Activated CD4-positive, alpha-beta memory T cell treated with anti-CD3 and anti-CD28 coated beads for 36 hours (primary cell): ENCODE measurements at regions not wholly inside any gene's neighbourhood (a gene's known extent, or its start where the extent isn't known, plus 50 kb on each side); places are given as distances from the start of the nearest gene placed in this dataset.

ENCODE experiments used
- CTCF ChIA-PET: fragments of 350-600 bp; sonication (Branson Sonifier 250); formaldehyde crosslinking; loops from one replicate; lab custom pipeline; 2021; ENCODE audit warnings: antibody characterized with exemption, inconsistent platforms; lab: Charles Lee
- POLR2A ChIA-PET: fragments of 350-600 bp; sonication (Branson Sonifier 250); formaldehyde crosslinking; loops from one replicate; lab custom pipeline; 2021; ENCODE audit warnings: antibody characterized with exemption; lab: Charles Lee
- DNase-seq: peaks from one replicate; pipeline ENCODE4 v3.0.0-alpha.2; 2020
- H3K27ac Mint-ChIP-seq: one replicate; pipeline ENCODE4 v1.8.0; 2021; ENCODE audit warnings: mixed read lengths
- H3K27me3 Mint-ChIP-seq: one replicate; pipeline ENCODE4 v1.8.0; 2021; ENCODE audit warnings: mixed read lengths
- H3K36me3 Mint-ChIP-seq: one replicate; pipeline ENCODE4 v1.8.0; 2021; ENCODE audit warnings: mixed read lengths
- H3K4me1 Mint-ChIP-seq: one replicate; pipeline ENCODE4 v1.8.0; 2021; ENCODE audit warnings: low read depth, mixed read lengths
- H3K4me3 Mint-ChIP-seq: one replicate; pipeline ENCODE4 v1.8.0; 2021; ENCODE audit warnings: mild to moderate bottlenecking, mixed read lengths
- H3K9me3 Mint-ChIP-seq: one replicate; pipeline ENCODE4 v1.8.0; 2021; ENCODE audit warnings: mixed read lengths
- intact Hi-C: fragments of 100-400 bp; cut with micrococcal nuclease; formaldehyde crosslinking; loops from one replicate; pipeline ENCODE4 v1.15.1; 2023

GRCh38 chr1:229092377-229093237, 178.3 kb upstream of the RAB4A start:
- H3K4me3 Mint-ChIP-seq, result no peak overlapping the region
- DNase-seq, result no peak
- no peaks in the 10 kb centered on the region for H3K36me3 Mint-ChIP-seq
- H3K4me1 Mint-ChIP-seq, result peaks cover 5% of the 10 kb centered on the region
- no peak overlapping the region for H3K27ac Mint-ChIP-seq
- peaks cover 5% of the 10 kb centered on the region for H3K9me3 Mint-ChIP-seq
- CTCF ChIA-PET, result interaction anchor here (1.5 kb wide), 1 partner anchor 135 kb away, joined by 5 read pairs; no protein-coding TSS in a partner anchor
- POLR2A ChIA-PET, result no interaction called here
- intact Hi-C loops, result no loop called here
- H3K27me3 Mint-ChIP-seq, result no peaks in the 10 kb centered on the region

GRCh38 chr1:229093238-229093540, 177.7 kb upstream of the RAB4A start:
- no peak overlapping the region for H3K27ac Mint-ChIP-seq
- ChIA-PET CTCF (interaction anchor here (1.5 kb wide), 1 partner anchor 134 kb away, joined by 5 read pairs; no protein-coding TSS in a partner anchor), POLR2A (no interaction called here)
- H3K36me3 Mint-ChIP-seq, result no peaks in the 10 kb centered on the region
- no peak overlapping the region for H3K4me3 Mint-ChIP-seq
- intact Hi-C loops, result no loop called here
- peaks cover 5% of the 10 kb centered on the region for H3K4me1 Mint-ChIP-seq
- DNase-seq, result no peak
- H3K9me3 Mint-ChIP-seq, result peaks cover 5% of the 10 kb centered on the region
- no peaks in the 10 kb centered on the region for H3K27me3 Mint-ChIP-seq

GRCh38 chr1:229093609-229094336, 177.1 kb upstream of the RAB4A start:
- POLR2A ChIA-PET, result no interaction called here
- intact Hi-C loops, result no loop called here
- DNase-seq, result no peak
- CTCF ChIA-PET, result no interaction called here
- Mint-ChIP-seq H3K9me3 (peaks cover 5% of the 10 kb centered on the region), H3K27me3 (no peaks in the 10 kb centered on the region), H3K4me1 (peaks cover 5% of the 10 kb centered on the region), H3K36me3 (no peaks in the 10 kb centered on the region), H3K4me3 (no peak overlapping the region), H3K27ac (no peak overlapping the region)

GRCh38 chr1:229094476-229095311, 176.2 kb upstream of the RAB4A start:
- no peak for DNase-seq
- H3K4me1 Mint-ChIP-seq, result peaks cover 5% of the 10 kb centered on the region
- H3K27me3 Mint-ChIP-seq, result no peaks in the 10 kb centered on the region
- H3K4me3 Mint-ChIP-seq, result no peak overlapping the region
- H3K27ac Mint-ChIP-seq, result no peak overlapping the region
- H3K9me3 Mint-ChIP-seq, result peaks cover 5% of the 10 kb centered on the region
- POLR2A ChIA-PET, result no interaction called here
- CTCF ChIA-PET, result interaction anchor here (1.3 kb wide), 1 partner anchor 133 kb away, joined by 5 read pairs; no protein-coding TSS in a partner anchor
- H3K36me3 Mint-ChIP-seq, result no peaks in the 10 kb centered on the region
- intact Hi-C loops, result no loop called here

GRCh38 chr1:229095325-229095724, 175.6 kb upstream of the RAB4A start:
- peaks cover 5% of the 10 kb centered on the region for H3K9me3 Mint-ChIP-seq
- ChIA-PET POLR2A (no interaction called here), CTCF (interaction anchor here (1.3 kb wide), 1 partner anchor 132 kb away, joined by 5 read pairs; no protein-coding TSS in a partner anchor)
- DNase-seq, result no peak
- no peak overlapping the region for H3K4me3 Mint-ChIP-seq
- peaks cover 5% of the 10 kb centered on the region for H3K4me1 Mint-ChIP-seq
- no peaks in the 10 kb centered on the region for H3K27me3 Mint-ChIP-seq
- intact Hi-C loops, result no loop called here
- no peak overlapping the region for H3K27ac Mint-ChIP-seq
- H3K36me3 Mint-ChIP-seq, result no peaks in the 10 kb centered on the region

- intact Hi-C loops, result no loop called here
- Mint-ChIP-seq H3K27ac (no peak overlapping the region), H3K36me3 (no peaks in the 10 kb centered on the region), H3K9me3 (peaks cover 5% of the 10 kb centered on the region), H3K27me3 (no peaks in the 10 kb centered on the region), H3K4me3 (no peak overlapping the region), H3K4me1 (peaks cover 5% of the 10 kb centered on the region)
- ChIA-PET POLR2A (no interaction called here), CTCF (no interaction called here)
- no peak for DNase-seq
Measured at GRCh38 chr1:229097356-229097755, 173.6 kb upstream of the RAB4A start.

GRCh38 chr1:229098361-229098760, 172.6 kb upstream of the RAB4A start:
- Mint-ChIP-seq H3K9me3 (peaks cover 5% of the 10 kb centered on the region), H3K27ac (no peak overlapping the region), H3K4me3 (no peak overlapping the region), H3K27me3 (no peaks in the 10 kb centered on the region), H3K36me3 (no peaks in the 10 kb centered on the region), H3K4me1 (no peaks in the 10 kb centered on the region)
- ChIA-PET CTCF (no interaction called here), POLR2A (no interaction called here)
- DNase-seq, result no peak
- intact Hi-C loops, result no loop called here

- Mint-ChIP-seq H3K27me3 (no peaks in the 10 kb centered on the region), H3K36me3 (no peaks in the 10 kb centered on the region), H3K4me3 (no peak overlapping the region), H3K27ac (no peak overlapping the region), H3K9me3 (peaks cover 5% of the 10 kb centered on the region), H3K4me1 (no peaks in the 10 kb centered on the region)
- no peak for DNase-seq
- POLR2A ChIA-PET, result no interaction called here
- CTCF ChIA-PET, result no interaction called here
- intact Hi-C loops, result no loop called here
Measured at GRCh38 chr1:229098903-229099578, 171.9 kb upstream of the RAB4A start.

GRCh38 chr1:229101011-229101871, 169.7 kb upstream of the RAB4A start:
- CTCF ChIA-PET, result no interaction called here

GRCh38 chr1:229102741-229103391, 168.0 kb upstream of the RAB4A start:
- POLR2A ChIA-PET, result no interaction called here
- Mint-ChIP-seq H3K9me3 (no peaks in the 10 kb centered on the region), H3K27me3 (no peaks in the 10 kb centered on the region), H3K27ac (no peak overlapping the region), H3K36me3 (no peaks in the 10 kb centered on the region), H3K4me3 (no peak overlapping the region), H3K4me1 (peaks cover 3% of the 10 kb centered on the region)
- CTCF ChIA-PET, result no interaction called here
- DNase-seq, result no peak
- intact Hi-C loops, result no loop called here

More at GRCh38 chr1:229101011-229101871, 169.7 kb upstream of the RAB4A start:
- no peak overlapping the region for H3K4me3 Mint-ChIP-seq
- no peak for DNase-seq
- H3K9me3 Mint-ChIP-seq, result peaks cover 1% of the 10 kb centered on the region
- no peaks in the 10 kb centered on the region for H3K27me3 Mint-ChIP-seq
- no peaks in the 10 kb centered on the region for H3K36me3 Mint-ChIP-seq
- POLR2A ChIA-PET, result no interaction called here
- H3K4me1 Mint-ChIP-seq, result no peaks in the 10 kb centered on the region
- intact Hi-C loops, result no loop called here
- H3K27ac Mint-ChIP-seq, result no peak overlapping the region

GRCh38 chr1:229104654-229105053, 166.3 kb upstream of the RAB4A start:
- Mint-ChIP-seq H3K27me3 (no peaks in the 10 kb centered on the region), H3K27ac (no peak overlapping the region), H3K36me3 (no peaks in the 10 kb centered on the region), H3K9me3 (no peaks in the 10 kb centered on the region), H3K4me1 (peaks cover 3% of the 10 kb centered on the region), H3K4me3 (no peak overlapping the region)
- DNase-seq, result no peak
- intact Hi-C loops, result no loop called here
- CTCF ChIA-PET, result no interaction called here
- POLR2A ChIA-PET, result no interaction called here
